ENCODE measurements at regions not wholly inside any gene's neighbourhood (a gene's known extent, or its start where the extent isn't known, plus 50 kb on each side); places are given as distances from the start of the nearest gene placed in this dataset.

- no peak for FAIRE-seq
- intact Hi-C loops (cut with DNase I): no loop called here
- Histone ChIP-seq H3K27me3 (ENCODE audit: control insufficient read depth, insufficient read depth, low read length) (no peaks in the 10 kb centered on the region), H3K27ac (ENCODE audit: low read depth in 2 of 2, low read length in 2 of 2) (no peak overlapping the region), H3K36me3 (ENCODE audit: control insufficient read depth in 2 of 3, insufficient read depth in 3 of 3, low read length in 3 of 3) (no peaks in the 10 kb centered on the region), H3K9ac (ENCODE audit: low read length in 3 of 3) (no peak overlapping the region), H3K4me1 (ENCODE audit: control insufficient read depth in 2 of 3, insufficient read depth in 2 of 3, low read depth in 1 of 3, low read length in 3 of 3) (no peaks in the 10 kb centered on the region), H3K9me3 (ENCODE audit: control insufficient read depth in 2 of 3, insufficient read depth in 1 of 3, low read length in 3 of 3) (no peaks in the 10 kb centered on the region), H3K4me3 (ENCODE audit: low read length in 3 of 3) (no peak overlapping the region)
- no peak for TF ChIP-seq CTCF (IDR thresholded peaks at IDR 0.05; ENCODE audit: borderline replicate concordance, extremely low read depth, insufficient read depth)
- no peak for DNase-seq
These were observed 71.4 kb downstream of the TLR4 start for GRCh38 chr9:117775591-117775990.

DNA sequence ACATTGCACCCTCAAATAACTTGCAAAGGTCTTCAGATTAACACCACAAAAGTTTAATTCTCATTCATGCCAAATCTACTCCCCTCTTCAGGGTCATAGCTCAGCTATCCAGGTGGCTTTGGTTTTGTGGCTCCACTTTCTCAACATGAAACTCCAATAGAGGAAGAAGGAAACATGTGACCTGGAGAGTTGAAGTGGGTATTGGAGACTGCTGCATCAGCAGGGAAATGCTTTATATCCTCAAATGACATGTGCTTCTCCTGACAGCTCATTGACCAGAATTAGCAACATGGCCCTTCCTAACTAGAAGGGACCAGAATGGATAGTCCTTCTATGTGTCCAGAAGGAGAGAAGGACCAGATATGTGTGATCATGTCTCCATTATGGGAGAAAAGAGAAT is 73.6 kb downstream of the TLR4 start:
- H3K4me3 ChIP-seq (ENCODE audit: low read length in 3 of 3): no peak overlapping the region
- H3K4me1 ChIP-seq (ENCODE audit: control insufficient read depth in 2 of 3, insufficient read depth in 2 of 3, low read depth in 1 of 3, low read length in 3 of 3): peaks cover 0 to 2% (median 0%) of the 10 kb centered on the region in 3 donors
- H3K27me3 ChIP-seq (ENCODE audit: control insufficient read depth, insufficient read depth, low read length): no peaks in the 10 kb centered on the region
- FAIRE-seq (no peak), DNase-seq (no peak)
- H3K9me3 ChIP-seq (ENCODE audit: control insufficient read depth in 2 of 3, insufficient read depth in 1 of 3, low read length in 3 of 3): no peaks in the 10 kb centered on the region
- no peak overlapping the region for H3K9ac ChIP-seq (ENCODE audit: low read length in 3 of 3)
- no peak for TF ChIP-seq CTCF (IDR thresholded peaks at IDR 0.05; ENCODE audit: borderline replicate concordance, extremely low read depth, insufficient read depth)
- H3K27ac ChIP-seq (ENCODE audit: low read depth in 2 of 2, low read length in 2 of 2): no peak overlapping the region
- no peaks in the 10 kb centered on the region for H3K36me3 ChIP-seq (ENCODE audit: control insufficient read depth in 2 of 3, insufficient read depth in 3 of 3, low read length in 3 of 3)
- intact Hi-C loops (cut with DNase I): no loop called here

- no peaks in the 10 kb centered on the region for H3K9me3 ChIP-seq (ENCODE audit: control insufficient read depth in 2 of 3, insufficient read depth in 1 of 3, low read length in 3 of 3)
- FAIRE-seq (no peak), DNase-seq (no peak)
- H3K27me3 ChIP-seq (ENCODE audit: control insufficient read depth, insufficient read depth, low read length): no peaks in the 10 kb centered on the region
- H3K36me3 ChIP-seq (ENCODE audit: control insufficient read depth in 2 of 3, insufficient read depth in 3 of 3, low read length in 3 of 3): no peaks in the 10 kb centered on the region
- H3K27ac ChIP-seq (ENCODE audit: low read depth in 2 of 2, low read length in 2 of 2): no peak overlapping the region
- peaks cover 0 to 7% (median 0%) of the 10 kb centered on the region in 3 donors for H3K4me1 ChIP-seq (ENCODE audit: control insufficient read depth in 2 of 3, insufficient read depth in 2 of 3, low read depth in 1 of 3, low read length in 3 of 3)
- no peak overlapping the region for H3K4me3 ChIP-seq (ENCODE audit: low read length in 3 of 3)
- H3K9ac ChIP-seq (ENCODE audit: low read length in 3 of 3): no peak overlapping the region
- TF ChIP-seq CTCF (IDR thresholded peaks at IDR 0.05; ENCODE audit: borderline replicate concordance, extremely low read depth, insufficient read depth): no peak
- intact Hi-C loops (cut with DNase I): no loop called here
These were observed 75.6 kb downstream of the TLR4 start for GRCh38 chr9:117779760-117780159.
